Heart right ventricle (tissue), 16 donors: ENCODE measurements at regions not wholly inside any gene's neighbourhood (a gene's known extent, or its start where the extent isn't known, plus 50 kb on each side); places are given as distances from the start of the nearest gene placed in this dataset.
A peak's percentile ranks its signal among the peaks of the same experiment; 100 is the strongest.
"Not testable (repeated sequence)": the region's sequence is repeated elsewhere in the genome, so short reads cannot be mapped to it uniquely, and the experiment has no call there.

Source experiments
- ATAC-seq, 8 donors: fragments of 200-7000 bp; cut with Tn5 transposase; one replicate each; pipeline ENCODE4 v1.9.1; 2020; ENCODE audit warnings: mild to moderate bottlenecking in 8 of 8, moderate library complexity in 8 of 8, moderate number of reproducible peaks in 1 of 8
- DNase-seq, 2 donors: peaks; one replicate each; pipeline ENCODE4 v3.0.0-alpha.2; 2020
- H3K27ac ChIP-seq, 10 donors: fragments of 200-600 bp; sonication (generic) in 2 of 10; one replicate each; pipeline versions ENCODE4 v1.5.0 to v1.8.0; 2020 to 2022; ENCODE audit warnings: mild to moderate bottlenecking in 3 of 10
- H3K27me3 ChIP-seq, 7 donors: fragments of 200-600 bp; one replicate each; pipeline ENCODE4 v1.8.0; 2021 to 2022; ENCODE audit warnings: mild to moderate bottlenecking in 2 of 7
- H3K36me3 ChIP-seq, 9 donors: fragments of 200-600 bp; sonication (generic) in 1 of 9; one replicate each; pipeline versions ENCODE4 v1.5.0 to v1.8.0; 2020 to 2022; ENCODE audit warnings: mild to moderate bottlenecking in 2 of 9
- H3K4me1 ChIP-seq, 9 donors: fragments of 200-600 bp; sonication (generic) in 1 of 9; one replicate each; pipeline versions ENCODE4 v1.5.0 to v1.8.0; 2020 to 2022; ENCODE audit warnings: mild to moderate bottlenecking in 4 of 9
- H3K4me3 ChIP-seq, 10 donors: fragments of 200-600 bp; sonication (generic) in 2 of 10; one replicate each; pipeline versions ENCODE4 v1.5.0 to v1.8.0; 2020 to 2022; ENCODE audit warnings: mild to moderate bottlenecking in 7 of 10, moderate library complexity in 2 of 10
- H3K9me3 ChIP-seq, 11 donors: fragments of 200-600 bp in 10 of 11; sonication (generic) in 2 of 11; one replicate each; pipeline versions ENCODE4 v1.5.0 to v1.8.0; 2013 to 2022; ENCODE audit warnings: mild to moderate bottlenecking in 2 of 11, control low read depth in 1 of 11, moderate library complexity in 1 of 11
- WGBS, 2 donors: extraction: QIAGEN DNeasy Blood & Tissue Kit; methylation state at CpG; one replicate each; pipeline ENCODE4 v1.1.7; 2013; ENCODE audit warnings: inconsistent platforms in 1 of 2; 5-methylcytosine and 5-hydroxymethylcytosine counted together
- intact Hi-C, 10 donors: fragments of 100-400 bp; cut with DNase I; formaldehyde crosslinking; loops; one replicate each; pipeline versions ENCODE4 v1.11.1 to v1.14.2; 2022
- TF ChIP-seq, protein P1 (sequence below), 9 donors: fragments of 200-600 bp; sonication (generic) in 2 of 9; IDR thresholded peaks; one replicate each; pipeline versions ENCODE4 v1.5.0 to v1.8.0; 2021 to 2022; ENCODE audit warnings: antibody characterized with exemption in 9 of 9, mild to moderate bottlenecking in 5 of 9, moderate library complexity in 1 of 9
- donor health status: Arrhythmogenic right ventricular cardiomyopathy.
- donor health status: ischemic (EF 13 %, LVEDD 7.1; RV severe dilation, severe dysfunction).
- donor health status: healthy with polysubstance abuse.
- donor health status: DM: no; HTN: yes; CAD: no.
- donor health status: DM: no; HTN: no; CAD: no.
- donor health status: ischemic (EF 25% LVEDD 6.9; RV normal size, moderate dysfunction).
- donor health status: ischemic (EF 25% LVEDD 5.7; RV mildly dilated, moderate dysfunction).
- donor health status: healthy.
- donor health status: DM: yes; HTN: yes; CAD: no.
- donor health status: Ischemic cardiomyopathy.
- donor health status: ischemic (EF 35%, LVEDD 5.7; RV mildly dilated, moderate dysfunction).
- donor health status: nonischemic (EF 11% LVEDD 7.7; RV severe dilation, severe dysfunction).
- donor health status: DM: yes; HTN: yes; CAD: no.
- donor health status: PGD.
- donor health status: ischemic (EF 29% LVEDD 5.4; RV normal size, mild dysfunction).
- donor health status: nonischemic (EF 23%, LVEDD 6.1; RV moderate dilation, normal function).

DNA sequence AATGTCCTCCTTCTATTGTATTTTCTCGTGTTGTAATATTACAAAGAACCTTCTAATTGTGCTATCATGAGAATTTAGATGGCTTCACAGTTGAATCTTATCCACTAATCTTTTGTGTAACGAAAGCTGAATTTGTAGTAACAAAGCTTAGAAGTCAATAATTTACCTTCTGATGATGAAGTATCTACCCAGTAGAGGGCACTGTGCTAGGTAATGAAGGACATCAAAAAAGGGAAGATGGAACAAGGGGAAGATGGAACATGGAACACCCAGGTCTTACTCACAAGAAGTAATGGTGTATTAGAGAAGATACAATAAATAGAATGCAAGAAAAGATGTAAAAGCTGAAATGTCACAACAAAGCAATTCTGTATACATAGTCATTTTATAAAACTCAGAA, 131.0 kb upstream of the CCNG1 start:
- H3K4me3 ChIP-seq = no peak overlapping the region
- no peak for DNase-seq
- no peaks in the 10 kb centered on the region for H3K27me3 ChIP-seq
- intact Hi-C loops = no loop called here
- peaks cover 0 to 7% (median 0%) of the 10 kb centered on the region in 9 donors for H3K4me1 ChIP-seq
- no peak overlapping the region for H3K27ac ChIP-seq
- TF ChIP-seq, protein P1, sequence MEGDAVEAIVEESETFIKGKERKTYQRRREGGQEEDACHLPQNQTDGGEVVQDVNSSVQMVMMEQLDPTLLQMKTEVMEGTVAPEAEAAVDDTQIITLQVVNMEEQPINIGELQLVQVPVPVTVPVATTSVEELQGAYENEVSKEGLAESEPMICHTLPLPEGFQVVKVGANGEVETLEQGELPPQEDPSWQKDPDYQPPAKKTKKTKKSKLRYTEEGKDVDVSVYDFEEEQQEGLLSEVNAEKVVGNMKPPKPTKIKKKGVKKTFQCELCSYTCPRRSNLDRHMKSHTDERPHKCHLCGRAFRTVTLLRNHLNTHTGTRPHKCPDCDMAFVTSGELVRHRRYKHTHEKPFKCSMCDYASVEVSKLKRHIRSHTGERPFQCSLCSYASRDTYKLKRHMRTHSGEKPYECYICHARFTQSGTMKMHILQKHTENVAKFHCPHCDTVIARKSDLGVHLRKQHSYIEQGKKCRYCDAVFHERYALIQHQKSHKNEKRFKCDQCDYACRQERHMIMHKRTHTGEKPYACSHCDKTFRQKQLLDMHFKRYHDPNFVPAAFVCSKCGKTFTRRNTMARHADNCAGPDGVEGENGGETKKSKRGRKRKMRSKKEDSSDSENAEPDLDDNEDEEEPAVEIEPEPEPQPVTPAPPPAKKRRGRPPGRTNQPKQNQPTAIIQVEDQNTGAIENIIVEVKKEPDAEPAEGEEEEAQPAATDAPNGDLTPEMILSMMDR (IDR thresholded peaks at IDR 0.05) = peak in 4 of 9 donors; percentile 12 to 43 (median 27)
- ATAC-seq = no peak
- no peaks in the 10 kb centered on the region for H3K36me3 ChIP-seq
- peaks cover 0 to 10% (median 0%) of the 10 kb centered on the region in 11 donors for H3K9me3 ChIP-seq
- WGBS, 2 donors = 62 to 65% methylated on average over 2 of the region's 2 CpGs

DNA sequence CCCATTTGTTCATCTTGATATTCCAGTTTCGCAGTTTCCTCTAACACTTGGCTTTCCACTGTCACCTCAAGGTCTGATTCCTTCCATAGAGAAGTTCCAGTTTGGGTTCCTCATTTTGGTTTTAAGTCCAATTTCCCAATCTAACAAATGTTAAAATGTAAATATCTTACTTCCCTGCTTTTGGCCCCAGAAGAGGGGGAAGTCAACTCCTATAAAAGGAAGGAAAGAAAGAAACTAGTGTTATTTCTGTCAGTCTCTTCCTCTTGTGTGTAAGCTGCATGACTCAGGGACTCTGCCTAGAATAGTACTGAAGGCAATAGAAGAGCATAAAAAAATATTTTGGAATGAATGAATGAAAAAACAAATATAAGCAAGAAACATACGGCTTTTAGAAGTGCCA, 127.5 kb upstream of the CCNG1 start:
- Histone ChIP-seq H3K36me3 (no peaks in the 10 kb centered on the region), H3K4me1 (peaks cover 0 to 7% (median 0%) of the 10 kb centered on the region in 9 donors), H3K9me3 (peaks cover 0 to 36% (median 0%) of the 10 kb centered on the region in 11 donors), H3K27me3 (no peaks in the 10 kb centered on the region), H3K27ac (no peak overlapping the region), H3K4me3 (no peak overlapping the region)
- 64 to 71% methylated on average over 2 of the region's 2 CpGs for WGBS, 2 donors
- ATAC-seq = no peak
- intact Hi-C loops = no loop called here
- TF ChIP-seq, protein P1 (IDR thresholded peaks at IDR 0.05) = no peak
- no peak for DNase-seq

DNA sequence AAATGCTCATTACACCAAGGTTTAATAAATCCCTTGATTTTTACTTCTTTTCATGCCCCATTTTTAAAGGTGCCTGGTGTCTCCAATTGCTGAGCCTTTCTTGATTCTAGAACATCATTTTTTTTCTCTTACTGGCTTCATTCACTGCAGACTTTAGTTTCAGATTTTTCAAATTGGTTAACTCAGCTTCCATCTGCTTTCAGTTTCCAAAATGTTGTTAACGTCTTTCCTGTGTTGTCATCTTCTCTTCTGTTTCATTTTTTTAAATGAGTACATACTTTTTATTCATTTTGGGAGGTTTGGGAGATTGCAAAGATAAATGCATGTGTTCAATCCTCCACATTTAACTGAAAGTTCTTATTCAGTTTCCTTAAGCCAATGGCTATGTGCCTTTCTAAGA, 126.4 kb upstream of the CCNG1 start:
- no peak overlapping the region for H3K27ac ChIP-seq
- no peak for ATAC-seq
- H3K9me3 ChIP-seq = peaks cover 0 to 36% (median 0%) of the 10 kb centered on the region in 11 donors
- TF ChIP-seq, protein P1 (IDR thresholded peaks at IDR 0.05) = no peak
- no peaks in the 10 kb centered on the region for H3K27me3 ChIP-seq
- H3K36me3 ChIP-seq = no peaks in the 10 kb centered on the region
- H3K4me1 ChIP-seq = peaks cover 0 to 7% (median 0%) of the 10 kb centered on the region in 9 donors
- intact Hi-C loops = no loop called here
- 38 to 67% methylated on average over 1 of the region's 1 CpG for WGBS, 2 donors
- no peak overlapping the region for H3K4me3 ChIP-seq
- DNase-seq = no peak

DNA sequence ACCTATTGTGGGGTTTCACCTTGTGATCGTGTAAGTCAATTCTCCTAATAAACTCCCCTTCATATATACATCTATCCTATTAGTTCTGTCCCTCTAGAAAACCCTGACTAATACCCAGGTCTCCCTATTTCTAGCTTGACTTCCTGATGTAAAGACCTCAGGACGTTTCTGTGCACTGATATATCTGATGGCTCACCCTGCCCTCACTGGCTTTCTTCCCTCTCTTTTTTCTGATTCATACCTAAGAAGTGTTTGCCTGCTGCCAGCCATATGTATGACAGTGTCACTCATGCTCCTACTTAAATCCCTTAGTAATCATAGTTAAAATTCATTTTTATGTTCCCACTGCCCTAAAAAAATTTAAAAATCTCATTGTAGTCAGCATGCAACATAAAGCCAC, 124.8 kb upstream of the CCNG1 start:
- Histone ChIP-seq H3K9me3 (peaks cover 0 to 36% (median 0%) of the 10 kb centered on the region in 11 donors), H3K4me3 (no peak overlapping the region), H3K27me3 (no peaks in the 10 kb centered on the region), H3K4me1 (peaks cover 0 to 7% (median 0%) of the 10 kb centered on the region in 9 donors), H3K36me3 (no peaks in the 10 kb centered on the region), H3K27ac (no peak overlapping the region)
- intact Hi-C loops = no loop called here
- TF ChIP-seq, protein P1 (IDR thresholded peaks at IDR 0.05) = no peak
- ATAC-seq = no peak
- no peak for DNase-seq
- WGBS, 2 donors = 60 to 61% methylated on average over 2 of the region's 2 CpGs

DNA sequence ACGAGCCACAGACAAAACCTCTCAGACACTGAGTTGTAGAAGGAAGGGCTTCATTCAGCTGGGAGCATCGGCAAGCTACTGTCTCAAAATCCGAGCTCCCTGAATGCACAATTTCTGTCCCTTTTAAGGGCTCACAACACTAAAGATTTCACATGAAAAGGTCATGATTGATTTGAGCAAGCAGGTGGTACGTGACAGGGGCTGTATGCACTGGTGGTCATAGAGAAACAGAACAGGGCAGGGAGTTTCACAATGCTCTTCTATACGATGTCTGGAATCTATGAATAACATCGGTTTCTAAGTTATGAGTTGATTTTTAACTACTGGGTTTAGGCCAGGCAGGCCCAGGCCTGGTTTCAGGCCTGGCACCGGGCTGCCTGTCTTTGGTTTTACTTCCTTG, 124.3 kb upstream of the CCNG1 start:
- DNase-seq, H3K4me1 ChIP-seq, intact Hi-C loops, ATAC-seq, H3K27ac ChIP-seq, H3K4me3 ChIP-seq, H3K27me3 ChIP-seq, H3K36me3 ChIP-seq: not testable (repeated sequence)
- 66 to 86% methylated on average over 7 of the region's 7 CpGs for WGBS, 2 donors
- H3K9me3 ChIP-seq = peaks cover 0 to 36% (median 0%) of the 10 kb centered on the region in 11 donors

DNA sequence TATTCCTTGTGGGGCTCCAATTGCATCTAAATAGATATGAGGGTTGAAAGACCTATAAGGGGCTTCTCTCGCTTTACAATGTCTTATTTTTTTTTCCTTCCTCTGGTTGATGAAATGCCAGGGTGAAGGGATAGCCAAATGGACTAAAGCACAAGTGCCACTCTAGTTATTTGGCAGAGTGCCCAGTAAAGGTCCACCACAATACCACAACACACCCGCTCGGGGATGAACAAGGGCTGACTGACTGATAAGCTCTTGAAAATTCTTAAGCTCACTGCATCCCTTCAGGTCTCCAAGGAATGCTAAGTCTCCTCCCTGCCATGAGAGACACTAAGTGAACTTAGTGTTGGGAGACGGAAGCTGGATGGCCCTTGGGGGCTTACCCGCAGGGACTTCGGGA, 121.0 kb upstream of the CCNG1 start:
- H3K4me1 ChIP-seq, H3K27ac ChIP-seq, intact Hi-C loops, H3K36me3 ChIP-seq, DNase-seq, H3K4me3 ChIP-seq, ATAC-seq, H3K27me3 ChIP-seq: not testable (repeated sequence)
- peaks cover 0 to 26% (median 0%) of the 10 kb centered on the region in 11 donors for H3K9me3 ChIP-seq
- 59 to 64% methylated on average over 6 of the region's 6 CpGs for WGBS, 2 donors
